Medulla oblongata (tissue), 1 donor: ENCODE measurements at regions not wholly inside any gene's neighbourhood (a gene's known extent, or its start where the extent isn't known, plus 50 kb on each side); places are given as distances from the start of the nearest gene placed in this dataset.
"Not testable (repeated sequence)": the region's sequence is repeated elsewhere in the genome, so short reads cannot be mapped to it uniquely, and the experiment has no call there.

Source experiments
- DNase-seq: peaks from one replicate; pipeline ENCODE4 v3.0.0-alpha.2; 2015; ENCODE audit errors: extremely low spot score

GRCh38 chr12:60693019-60693626 is 1097.3 kb downstream of the SLC16A7 start:
- DNase-seq: no peak

- no peak for DNase-seq
Observed at GRCh38 chr12:60704171-60704914, 1108.5 kb downstream of the SLC16A7 start.

- no peak for DNase-seq
Observed at GRCh38 chr12:60710246-60710645, 1114.4 kb downstream of the SLC16A7 start.

- no peak for DNase-seq
Observed at GRCh38 chr12:60714141-60714900, 1118.5 kb downstream of the SLC16A7 start.

- DNase-seq: no peak
Observed at GRCh38 chr12:60724475-60724874, 1128.6 kb downstream of the SLC16A7 start.

GRCh38 chr12:60724984-60725383 is 1129.2 kb downstream of the SLC16A7 start:
- no peak for DNase-seq

GRCh38 chr12:60752589-60752988 is 1156.8 kb downstream of the SLC16A7 start:
- DNase-seq: no peak

- DNase-seq: no peak
Observed at GRCh38 chr12:60758224-60758623, 1162.4 kb downstream of the SLC16A7 start.

GRCh38 chr12:60760965-60761364 is 1165.1 kb downstream of the SLC16A7 start:
- no peak for DNase-seq

GRCh38 chr12:60801166-60801565 is 1205.3 kb downstream of the SLC16A7 start:
- DNase-seq: not testable (repeated sequence)

- no peak for DNase-seq
Observed at GRCh38 chr12:60803147-60803546, 1207.3 kb downstream of the SLC16A7 start.

- no peak for DNase-seq
Observed at GRCh38 chr12:60805364-60805763, 1209.5 kb downstream of the SLC16A7 start.

- DNase-seq: no peak
Observed at GRCh38 chr12:60819794-60820193, 1224.0 kb downstream of the SLC16A7 start.

GRCh38 chr12:60822580-60822979 is 1226.8 kb downstream of the SLC16A7 start:
- DNase-seq: no peak

GRCh38 chr12:60830381-60830780 is 1234.6 kb downstream of the SLC16A7 start:
- DNase-seq: no peak

- no peak for DNase-seq
Observed at GRCh38 chr12:60832290-60832689, 1236.5 kb downstream of the SLC16A7 start.

GRCh38 chr12:60834372-60834771 is 1238.5 kb downstream of the SLC16A7 start:
- no peak for DNase-seq

GRCh38 chr12:60834806-60835205 is 1239.0 kb downstream of the SLC16A7 start:
- no peak for DNase-seq

GRCh38 chr12:60836651-60837050 is 1240.8 kb downstream of the SLC16A7 start:
- no peak for DNase-seq

- DNase-seq: no peak
Observed at GRCh38 chr12:60842181-60842580, 1246.4 kb downstream of the SLC16A7 start.

GRCh38 chr12:60844101-60844500 is 1248.3 kb downstream of the SLC16A7 start:
- DNase-seq: no peak

- DNase-seq: no peak
Observed at GRCh38 chr12:60844875-60845274, 1249.0 kb downstream of the SLC16A7 start.

GRCh38 chr12:60845696-60846095 is 1249.9 kb downstream of the SLC16A7 start:
- DNase-seq: no peak
